ENCODE measurements at regions not wholly inside any gene's neighbourhood (a gene's known extent, or its start where the extent isn't known, plus 50 kb on each side); places are given as distances from the start of the nearest gene placed in this dataset.

GRCh38 chr2:84194181-84194580, 264.9 kb downstream of the SUCLG1 start:
- TF ChIP-seq RAD21 (IDR thresholded peaks at IDR 0.05; ENCODE audit: low read depth) = no peak
- TF ChIP-seq, protein P1, sequence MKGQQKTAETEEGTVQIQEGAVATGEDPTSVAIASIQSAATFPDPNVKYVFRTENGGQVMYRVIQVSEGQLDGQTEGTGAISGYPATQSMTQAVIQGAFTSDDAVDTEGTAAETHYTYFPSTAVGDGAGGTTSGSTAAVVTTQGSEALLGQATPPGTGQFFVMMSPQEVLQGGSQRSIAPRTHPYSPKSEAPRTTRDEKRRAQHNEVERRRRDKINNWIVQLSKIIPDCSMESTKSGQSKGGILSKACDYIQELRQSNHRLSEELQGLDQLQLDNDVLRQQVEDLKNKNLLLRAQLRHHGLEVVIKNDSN (IDR thresholded peaks at IDR 0.05) = no peak
- TF ChIP-seq CREB1 (IDR thresholded peaks at IDR 0.05; ENCODE audit: low read depth) = no peak
- TF ChIP-seq ZBTB7A (IDR thresholded peaks at IDR 0.05; ENCODE audit: low read depth) = no peak
- TF ChIP-seq, protein P2, sequence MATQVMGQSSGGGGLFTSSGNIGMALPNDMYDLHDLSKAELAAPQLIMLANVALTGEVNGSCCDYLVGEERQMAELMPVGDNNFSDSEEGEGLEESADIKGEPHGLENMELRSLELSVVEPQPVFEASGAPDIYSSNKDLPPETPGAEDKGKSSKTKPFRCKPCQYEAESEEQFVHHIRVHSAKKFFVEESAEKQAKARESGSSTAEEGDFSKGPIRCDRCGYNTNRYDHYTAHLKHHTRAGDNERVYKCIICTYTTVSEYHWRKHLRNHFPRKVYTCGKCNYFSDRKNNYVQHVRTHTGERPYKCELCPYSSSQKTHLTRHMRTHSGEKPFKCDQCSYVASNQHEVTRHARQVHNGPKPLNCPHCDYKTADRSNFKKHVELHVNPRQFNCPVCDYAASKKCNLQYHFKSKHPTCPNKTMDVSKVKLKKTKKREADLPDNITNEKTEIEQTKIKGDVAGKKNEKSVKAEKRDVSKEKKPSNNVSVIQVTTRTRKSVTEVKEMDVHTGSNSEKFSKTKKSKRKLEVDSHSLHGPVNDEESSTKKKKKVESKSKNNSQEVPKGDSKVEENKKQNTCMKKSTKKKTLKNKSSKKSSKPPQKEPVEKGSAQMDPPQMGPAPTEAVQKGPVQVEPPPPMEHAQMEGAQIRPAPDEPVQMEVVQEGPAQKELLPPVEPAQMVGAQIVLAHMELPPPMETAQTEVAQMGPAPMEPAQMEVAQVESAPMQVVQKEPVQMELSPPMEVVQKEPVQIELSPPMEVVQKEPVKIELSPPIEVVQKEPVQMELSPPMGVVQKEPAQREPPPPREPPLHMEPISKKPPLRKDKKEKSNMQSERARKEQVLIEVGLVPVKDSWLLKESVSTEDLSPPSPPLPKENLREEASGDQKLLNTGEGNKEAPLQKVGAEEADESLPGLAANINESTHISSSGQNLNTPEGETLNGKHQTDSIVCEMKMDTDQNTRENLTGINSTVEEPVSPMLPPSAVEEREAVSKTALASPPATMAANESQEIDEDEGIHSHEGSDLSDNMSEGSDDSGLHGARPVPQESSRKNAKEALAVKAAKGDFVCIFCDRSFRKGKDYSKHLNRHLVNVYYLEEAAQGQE (IDR thresholded peaks at IDR 0.05; ENCODE audit: low read depth) = no peak
- no peak for TF ChIP-seq EP300 (IDR thresholded peaks at IDR 0.05; ENCODE audit: borderline replicate concordance)
- TF ChIP-seq EGR1 (IDR thresholded peaks at IDR 0.05) = no peak
- no peak for TF ChIP-seq TCF12 (IDR thresholded peaks at IDR 0.05; ENCODE audit: low read depth)
- TF ChIP-seq YY1 (IDR thresholded peaks at IDR 0.05; ENCODE audit: low read depth) = no peak

GRCh38 chr2:84187258-84187657, 271.8 kb downstream of the SUCLG1 start:
- TF ChIP-seq CREB1 (IDR thresholded peaks at IDR 0.05; ENCODE audit: low read depth) (no peak), TEAD4 (IDR thresholded peaks at IDR 0.05) (no peak)

DNA sequence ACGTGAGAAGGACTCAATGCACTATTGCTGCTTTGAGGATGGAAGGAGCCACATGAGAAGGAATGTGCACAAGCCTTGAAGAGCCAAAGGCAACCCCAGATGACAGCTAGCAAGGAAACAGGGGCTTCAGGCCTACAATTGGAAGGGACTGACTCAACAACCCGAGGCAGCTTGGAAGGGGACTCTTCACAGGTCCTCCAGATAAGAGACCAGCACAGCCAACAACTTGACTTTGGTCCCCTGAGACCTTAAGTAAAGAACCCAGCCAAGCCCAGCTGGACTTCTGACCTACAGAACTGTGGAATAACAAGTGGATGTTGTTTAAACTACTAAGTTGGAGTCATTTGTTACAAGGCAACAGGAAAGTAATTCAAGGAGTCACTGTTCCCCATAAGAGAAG, 277.2 kb downstream of the SUCLG1 start:
- TF ChIP-seq, protein P1 (IDR thresholded peaks at IDR 0.05) = no peak
- TF ChIP-seq FOXM1 (IDR thresholded peaks at IDR 0.05; ENCODE audit: borderline replicate concordance, low read depth) = no peak
- no peak for TF ChIP-seq TAF1 (IDR thresholded peaks at IDR 0.05; ENCODE audit: low read depth)
- no peak for TF ChIP-seq EGR1 (IDR thresholded peaks at IDR 0.05)

- TF ChIP-seq TEAD4 (IDR thresholded peaks at IDR 0.05) (no peak), EP300 (IDR thresholded peaks at IDR 0.05; ENCODE audit: borderline replicate concordance) (no peak), YY1 (IDR thresholded peaks at IDR 0.05; ENCODE audit: low read depth) (no peak), CEBPB (IDR thresholded peaks at IDR 0.05) (no peak), NFIC (IDR thresholded peaks at IDR 0.05) (no peak), TAF1 (IDR thresholded peaks at IDR 0.05; ENCODE audit: low read depth) (no peak), ZBTB7A (IDR thresholded peaks at IDR 0.05; ENCODE audit: low read depth) (no peak), RAD21 (IDR thresholded peaks at IDR 0.05; ENCODE audit: low read depth) (no peak), MAX (IDR thresholded peaks at IDR 0.05) (no peak), FOXM1 (IDR thresholded peaks at IDR 0.05; ENCODE audit: borderline replicate concordance, low read depth) (no peak), EGR1 (IDR thresholded peaks at IDR 0.05) (no peak), TCF12 (IDR thresholded peaks at IDR 0.05; ENCODE audit: low read depth) (no peak), CREB1 (IDR thresholded peaks at IDR 0.05; ENCODE audit: low read depth) (no peak)
- TF ChIP-seq, protein P2 (IDR thresholded peaks at IDR 0.05; ENCODE audit: low read depth) = no peak
- TF ChIP-seq, protein P1 (IDR thresholded peaks at IDR 0.05) = no peak
Observed at GRCh38 chr2:84177733-84178132, 281.3 kb downstream of the SUCLG1 start.

DNA sequence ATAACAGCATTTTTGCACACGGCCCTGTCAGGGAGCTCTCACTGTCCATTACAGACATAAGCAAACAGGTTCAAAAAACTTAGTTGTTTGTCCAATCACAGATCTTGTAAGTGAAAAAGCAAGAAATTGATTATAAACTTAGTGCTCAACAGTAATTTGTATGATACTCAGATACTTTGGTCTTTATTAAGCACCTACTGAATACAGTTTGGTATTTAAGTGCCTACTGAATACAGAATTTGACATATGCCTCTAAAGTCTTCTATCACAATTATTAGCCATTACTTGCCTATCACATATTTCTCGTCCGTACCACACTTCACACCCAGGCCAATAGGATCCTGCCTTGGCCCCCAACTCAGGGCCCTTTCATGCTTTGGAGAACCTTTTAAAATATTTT, 283.1 kb downstream of the SUCLG1 start:
- TF ChIP-seq CREB1 (IDR thresholded peaks at IDR 0.05; ENCODE audit: low read depth) (no peak), ZBTB7A (IDR thresholded peaks at IDR 0.05; ENCODE audit: low read depth) (no peak)
- TF ChIP-seq, protein P1 (IDR thresholded peaks at IDR 0.05) = no peak

DNA sequence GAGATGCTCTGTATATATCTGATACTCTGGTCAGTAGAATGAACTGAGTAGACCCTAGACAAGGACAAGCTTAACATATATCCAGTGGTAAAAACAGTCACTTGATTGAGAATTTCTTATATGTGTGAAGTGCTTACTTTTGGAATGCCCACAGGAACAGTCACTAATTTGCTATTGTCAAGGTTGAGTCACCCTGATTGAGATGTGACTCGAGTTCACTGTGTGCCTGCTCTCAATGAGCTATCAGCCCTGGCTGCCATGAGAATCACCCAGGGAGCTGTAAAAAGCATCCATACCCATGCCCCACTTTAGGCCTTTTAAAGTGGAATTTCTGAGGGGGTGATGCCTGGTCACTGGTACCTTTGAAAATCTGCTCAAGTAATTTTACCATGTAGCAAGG, 283.7 kb downstream of the SUCLG1 start:
- TF ChIP-seq, protein P1 (IDR thresholded peaks at IDR 0.05) = no peak
- TF ChIP-seq EGR1 (IDR thresholded peaks at IDR 0.05) = no peak
- no peak for TF ChIP-seq CREB1 (IDR thresholded peaks at IDR 0.05; ENCODE audit: low read depth)
- TF ChIP-seq RAD21 (IDR thresholded peaks at IDR 0.05; ENCODE audit: low read depth) = no peak
- no peak for TF ChIP-seq CEBPB (IDR thresholded peaks at IDR 0.05)
- no peak for TF ChIP-seq FOXM1 (IDR thresholded peaks at IDR 0.05; ENCODE audit: borderline replicate concordance, low read depth)
- TF ChIP-seq ZBTB7A (IDR thresholded peaks at IDR 0.05; ENCODE audit: low read depth) = no peak
- no peak for TF ChIP-seq TAF1 (IDR thresholded peaks at IDR 0.05; ENCODE audit: low read depth)
- TF ChIP-seq, protein P2 (IDR thresholded peaks at IDR 0.05; ENCODE audit: low read depth) = no peak
- no peak for TF ChIP-seq TEAD4 (IDR thresholded peaks at IDR 0.05)
- TF ChIP-seq NFIC (IDR thresholded peaks at IDR 0.05) = no peak
- no peak for TF ChIP-seq TCF12 (IDR thresholded peaks at IDR 0.05; ENCODE audit: low read depth)
- TF ChIP-seq EP300 (IDR thresholded peaks at IDR 0.05; ENCODE audit: borderline replicate concordance) = no peak
- TF ChIP-seq MAX (IDR thresholded peaks at IDR 0.05) = no peak
- no peak for TF ChIP-seq YY1 (IDR thresholded peaks at IDR 0.05; ENCODE audit: low read depth)
